Prostate gland (tissue), 2 donors: ENCODE measurements at regions not wholly inside any gene's neighbourhood (a gene's known extent, or its start where the extent isn't known, plus 50 kb on each side); places are given as distances from the start of the nearest gene placed in this dataset.

Experiments used
- CTCF ChIP-seq, 4 experiments: fragments of 200-600 bp in 2 of 4; fragments of 450-650 bp in 2 of 4; sonication (generic) in 2 of 4; IDR thresholded peaks; 1 replicate in 3 of 4; 2 replicates in 1 of 4; pipeline ENCODE4 v1.5.1; 2016 to 2019; ENCODE audit warnings: antibody characterized with exemption in 4 of 4, mild to moderate bottlenecking in 2 of 4, moderate library complexity in 2 of 4
- POLR2A ChIP-seq: fragments of 450-650 bp; IDR thresholded peaks from one replicate; pipeline ENCODE4 v1.6.1; 2016; ENCODE audit warnings: antibody characterized with exemption, mild to moderate bottlenecking
- POLR2AphosphoS5 ChIP-seq: sonication (generic); formaldehyde crosslinking; IDR thresholded peaks from one replicate; pipeline ENCODE4 v1.6.1; 2017; ENCODE audit warnings: antibody characterized with exemption

- TF ChIP-seq CTCF (IDR thresholded peaks at IDR 0.05) (no peak), POLR2AphosphoS5 (no peak), POLR2A (no peak)
These were observed 680.6 kb downstream of the TTLL7 start for GRCh38 chr1:83318366-83318765.
